MM.1S (cell line): ENCODE measurements at regions not wholly inside any gene's neighbourhood (a gene's known extent, or its start where the extent isn't known, plus 50 kb on each side); places are given as distances from the start of the nearest gene placed in this dataset.

Source experiments
- CTCF ChIP-seq: fragments of 300-600 bp; sonication (generic); IDR thresholded peaks from 2 replicates; pipeline ENCODE4 v1.5.1; 2016; ENCODE audit warnings: antibody characterized with exemption, low read length, mixed read lengths
- EZH2phosphoT487 ChIP-seq: fragments of 300-600 bp; sonication (generic); IDR thresholded peaks from 2 replicates; pipeline ENCODE4 v1.6.1; 2018; ENCODE audit warnings: antibody characterized with exemption, low read length

GRCh38 chr4:1470816-1471442 lies 64.7 kb upstream of the NKX1-1 start:
- TF ChIP-seq CTCF (no peak), EZH2phosphoT487 (no peak)
